HCT116 (cell line): ENCODE measurements at regions not wholly inside any gene's neighbourhood (a gene's known extent, or its start where the extent isn't known, plus 50 kb on each side); places are given as distances from the start of the nearest gene placed in this dataset.

Experiments used
- ATAC-seq: fragments of 200-7000 bp; cut with Tn5 transposase; 2 replicates; pipeline ENCODE4 v1.9.1; 2020; ENCODE audit warnings: mild to moderate bottlenecking, moderate library complexity
- BruUV-seq: library from RNA; stranded (reverse); fragments of 400-500 nt; replicated peaks from 2 replicates; lab custom pipeline; 2021; lab: Mats Ljungman, UMichigan
- CTCF ChIA-PET: fragments of 300-600 bp; sonication (Branson Sonifier 250); formaldehyde crosslinking; loops from one replicate; lab custom pipeline; 2021; ENCODE audit warnings: antibody characterized with exemption; lab: Charles Lee
- POLR2A ChIA-PET: fragments of 300-600, 350-600 bp; sonication (Branson Sonifier 250); formaldehyde crosslinking; loops from one replicate; lab custom pipeline; 2021; ENCODE audit warnings: antibody characterized with exemption; lab: Charles Lee
- RAD21 ChIA-PET, 2 experiments: fragments of 300-600 bp; sonication (Branson Sonifier 250); formaldehyde crosslinking; loops; one replicate each; lab custom pipeline; 2023; ENCODE audit warnings: low total read pairs in 2 of 2; ENCODE audit not compliant: uncharacterized antibody in 2 of 2, unreplicated experiment in 2 of 2, low non-redundant PET in 1 of 2; lab: Charles Lee
- DNase-seq: peaks from one replicate; pipeline ENCODE4 v3.0.0-alpha.2; 2010; ENCODE audit warnings: low read depth, low spot score
- H2AFZ ChIP-seq: fragments of 200-600 bp; shearing (Covaris generic), sonication (generic); 2 replicates; pipeline ENCODE4 v1.6.1; 2017; ENCODE audit warnings: low read depth, mixed run types, mixed read lengths, antibody characterized with exemption, low read length; ENCODE audit not compliant: poor library complexity, severe bottlenecking
- H3K27ac ChIP-seq: 2 replicates; pipeline ENCODE4 v1.5.1; 2012; ENCODE audit warnings: low read depth, low read length
- H3K27me3 ChIP-seq: fragments of 200-600 bp; sonication (generic); 2 replicates; pipeline ENCODE4 v1.6.1; 2016; ENCODE audit warnings: mixed run types, low read length, mixed read lengths; ENCODE audit not compliant: insufficient read depth
- H3K36me3 ChIP-seq, 2 experiments: fragments of 200-500 bp in 1 of 2; fragments of 200-600 bp in 1 of 2; sonication (Bioruptor generic) in 1 of 2; sonication (generic) in 1 of 2; 2 replicates each; pipeline versions ENCODE4 v1.5.1 to v1.6.1; 2014 to 2016; ENCODE audit warnings: low read length in 2 of 2, inconsistent platforms in 1 of 2, mixed read lengths in 1 of 2, mixed run types in 1 of 2; ENCODE audit not compliant: insufficient read depth in 2 of 2, control insufficient read depth in 1 of 2
- H3K4me1 ChIP-seq, 2 experiments: fragments of 200-600 bp in 1 of 2; sonication (generic) in 1 of 2; 2 replicates each; pipeline versions ENCODE4 v1.5.1 to v1.6.1; 2012 to 2017; ENCODE audit warnings: low read length in 2 of 2, inconsistent platforms in 1 of 2, mild to moderate bottlenecking in 1 of 2, mixed read lengths in 1 of 2, mixed run types in 1 of 2, moderate library complexity in 1 of 2; ENCODE audit not compliant: insufficient read depth in 2 of 2, control insufficient read depth in 1 of 2
- H3K4me2 ChIP-seq: fragments of 200-600 bp; sonication (generic); 2 replicates; pipeline ENCODE4 v1.6.1; 2017; ENCODE audit warnings: mixed run types, low read length, mixed read lengths
- H3K4me3 ChIP-seq, 2 experiments: fragments of 200-600 bp in 1 of 2; sonication (generic) in 1 of 2; replicated peaks in 1 of 2; 2 replicates each; pipeline ENCODE4 v1.5.1; 2011 to 2016; ENCODE audit warnings: low read length in 2 of 2, control low read depth in 1 of 2, low read depth in 1 of 2, mild to moderate bottlenecking in 1 of 2, mixed read lengths in 1 of 2, mixed run types in 1 of 2
- H3K79me2 ChIP-seq: fragments of 200-600 bp; sonication (generic); 2 replicates; pipeline ENCODE4 v1.6.1; 2017; ENCODE audit warnings: mild to moderate bottlenecking, mixed run types, low read length, moderate library complexity, mixed read lengths; ENCODE audit not compliant: insufficient read depth
- H3K9ac ChIP-seq: fragments of 200-600 bp; sonication (generic); 2 replicates; pipeline ENCODE4 v1.6.1; 2016; ENCODE audit warnings: low read length, mixed read lengths
- H3K9me2 ChIP-seq: fragments of 200-600 bp; sonication (generic), shearing (Covaris generic); 2 replicates; pipeline ENCODE4 v1.6.1; 2017; ENCODE audit warnings: mixed run types, mild to moderate bottlenecking, moderate library complexity; ENCODE audit not compliant: insufficient read depth
- H3K9me3 ChIP-seq, 2 experiments: fragments of 200-500 bp in 1 of 2; fragments of 200-600 bp in 1 of 2; sonication (Bioruptor generic) in 1 of 2; sonication (generic) in 1 of 2; 2 replicates each; pipeline ENCODE4 v1.6.1; 2014 to 2017; ENCODE audit warnings: low read length in 2 of 2, mixed read lengths in 2 of 2, inconsistent platforms in 1 of 2, low read depth in 1 of 2, mild to moderate bottlenecking in 1 of 2, mixed run types in 1 of 2, moderate library complexity in 1 of 2; ENCODE audit not compliant: control insufficient read depth in 1 of 2, insufficient read depth in 1 of 2
- H4K20me1 ChIP-seq: fragments of 200-600 bp; sonication (generic), shearing (Covaris generic); 2 replicates; pipeline ENCODE4 v1.6.1; 2017; ENCODE audit warnings: mixed run types, mild to moderate bottlenecking, moderate library complexity; ENCODE audit not compliant: insufficient read depth
- CBX3 ChIP-seq: IDR thresholded peaks from 2 replicates; pipeline ENCODE4 v1.6.1; 2012; ENCODE audit warnings: low read depth
- CEBPB ChIP-seq: IDR thresholded peaks from 2 replicates; pipeline ENCODE4 v1.6.1; 2012; ENCODE audit warnings: low read depth
- EGR1 ChIP-seq: IDR thresholded peaks from 2 replicates; pipeline ENCODE4 v1.6.1; 2012; ENCODE audit warnings: low read depth
- ELF1 ChIP-seq: IDR thresholded peaks from 2 replicates; pipeline ENCODE4 v1.6.1; 2012; ENCODE audit warnings: low read depth, borderline replicate concordance
- EZH2 ChIP-seq: fragments of 200-600 bp; sonication (generic); IDR thresholded peaks from 2 replicates; pipeline ENCODE4 v1.6.1; 2017; ENCODE audit warnings: antibody characterized with exemption, mixed run types
- EZH2phosphoT487 ChIP-seq: fragments of 200-600 bp; IDR thresholded peaks from 2 replicates; pipeline ENCODE4 v1.6.1; 2018; ENCODE audit warnings: antibody characterized with exemption, borderline replicate concordance
- FOSL1 ChIP-seq: IDR thresholded peaks from 2 replicates; pipeline ENCODE4 v1.6.1; 2012; ENCODE audit warnings: low read depth
- JUND ChIP-seq: IDR thresholded peaks from 2 replicates; pipeline ENCODE4 v1.6.1; 2012
- POLR2A ChIP-seq: IDR thresholded peaks from 2 replicates; pipeline ENCODE4 v1.7.0; 2011; ENCODE audit warnings: borderline replicate concordance; ENCODE audit not compliant: insufficient read depth, insufficient read length; ENCODE audit errors: extremely low read depth
- POLR2AphosphoS5 ChIP-seq: IDR thresholded peaks from 2 replicates; pipeline ENCODE4 v1.6.1; 2011; ENCODE audit warnings: mild to moderate bottlenecking, low read depth, low read length, moderate library complexity
- REST ChIP-seq: IDR thresholded peaks from 2 replicates; pipeline ENCODE4 v1.6.1; 2012; ENCODE audit warnings: low read depth
- SIN3A ChIP-seq: IDR thresholded peaks from 2 replicates; pipeline ENCODE4 v1.6.1; 2012; ENCODE audit warnings: low read depth
- SRF ChIP-seq: IDR thresholded peaks from 2 replicates; pipeline ENCODE4 v1.6.1; 2012; ENCODE audit warnings: low read depth
- TCF7L2 ChIP-seq: IDR thresholded peaks from 2 replicates; pipeline ENCODE4 v1.7.0; 2011; ENCODE audit warnings: borderline replicate concordance, inconsistent platforms; ENCODE audit not compliant: insufficient read depth, insufficient read length; ENCODE audit errors: extremely low read depth
- YY1 ChIP-seq: IDR thresholded peaks from 2 replicates; pipeline ENCODE4 v1.6.1; 2011; ENCODE audit warnings: low read length, low read depth, moderate library complexity, mild to moderate bottlenecking; ENCODE audit not compliant: insufficient replicate concordance; ENCODE audit errors: extremely low read depth
- ZFX ChIP-seq: fragments of 450-650 bp; IDR thresholded peaks from 2 replicates; pipeline ENCODE4 v1.6.1; 2017
- intact Hi-C: fragments of 100-400 bp; cut with micrococcal nuclease; formaldehyde crosslinking; loops from 2 replicates; pipeline ENCODE4 v1.10.0; 2022
- TF ChIP-seq, protein P1 (sequence below): IDR thresholded peaks from 2 replicates; pipeline ENCODE4 v1.6.1; 2012
- TF ChIP-seq, protein P2 (sequence below), 3 experiments: fragments of 200-600 bp in 1 of 3; sonication (generic) in 1 of 3; IDR thresholded peaks in 2 of 3; conservative IDR thresholded peaks in 1 of 3; 2 replicates each; pipeline ENCODE4 v1.5.1; 2012 to 2017; ENCODE audit warnings: low read depth in 2 of 3, low read length in 2 of 3, antibody characterized with exemption in 1 of 3, borderline replicate concordance in 1 of 3, control low read depth in 1 of 3, mild to moderate bottlenecking in 1 of 3, mixed read lengths in 1 of 3, mixed run types in 1 of 3, moderate library complexity in 1 of 3; ENCODE audit not compliant: insufficient read depth in 1 of 3
- TF ChIP-seq, protein P3 (sequence below): IDR thresholded peaks from 2 replicates; pipeline ENCODE4 v1.6.1; 2011; ENCODE audit warnings: mild to moderate bottlenecking, low read length, moderate library complexity; ENCODE audit not compliant: insufficient replicate concordance; ENCODE audit errors: extremely low read depth

GRCh38 chr18:64639536-64639935, 490.6 kb upstream of the LINC00305 start (continued):
- TF ChIP-seq EZH2 (no peak), YY1 (no peak), CEBPB (no peak)

GRCh38 chr18:64620971-64621560, 472.2 kb upstream of the LINC00305 start:
- Histone ChIP-seq H3K4me3 (no peak overlapping the region), H3K9me2 (no peaks in the 10 kb centered on the region), H3K36me3 (no peaks in the 10 kb centered on the region), H3K79me2 (no peaks in the 10 kb centered on the region), H3K4me2 (no peak overlapping the region), H3K9ac (no peak overlapping the region), H2AFZ (no peak overlapping the region), H4K20me1 (no peaks in the 10 kb centered on the region), H3K27ac (no peak overlapping the region), H3K9me3 (peaks cover 20 to 25% of the 10 kb centered on the region in 2 experiments; a peak in 2 of 4 replicates), H3K4me1 (no peaks in the 10 kb centered on the region), H3K27me3 (no peaks in the 10 kb centered on the region)
- no TSS peak for BruUV-seq
- ChIA-PET POLR2A (no interaction called here), RAD21 (no interaction called here), CTCF (no interaction called here)
- intact Hi-C loops, result no loop called here
- ATAC-seq (no peak), DNase-seq (no peak)
- TF ChIP-seq POLR2A (no peak), SRF (no peak), CBX3 (no peak), ZFX (no peak), CEBPB (no peak), FOSL1 (no peak), TCF7L2 (no peak), REST (no peak), ELF1 (no peak), POLR2AphosphoS5 (no peak), EZH2 (no peak), JUND (no peak), EGR1 (no peak), SIN3A (no peak), EZH2phosphoT487 (no peak)
- TF ChIP-seq, protein P1, sequence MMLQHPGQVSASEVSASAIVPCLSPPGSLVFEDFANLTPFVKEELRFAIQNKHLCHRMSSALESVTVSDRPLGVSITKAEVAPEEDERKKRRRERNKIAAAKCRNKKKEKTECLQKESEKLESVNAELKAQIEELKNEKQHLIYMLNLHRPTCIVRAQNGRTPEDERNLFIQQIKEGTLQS, result no peak
- TF ChIP-seq, protein P2, sequence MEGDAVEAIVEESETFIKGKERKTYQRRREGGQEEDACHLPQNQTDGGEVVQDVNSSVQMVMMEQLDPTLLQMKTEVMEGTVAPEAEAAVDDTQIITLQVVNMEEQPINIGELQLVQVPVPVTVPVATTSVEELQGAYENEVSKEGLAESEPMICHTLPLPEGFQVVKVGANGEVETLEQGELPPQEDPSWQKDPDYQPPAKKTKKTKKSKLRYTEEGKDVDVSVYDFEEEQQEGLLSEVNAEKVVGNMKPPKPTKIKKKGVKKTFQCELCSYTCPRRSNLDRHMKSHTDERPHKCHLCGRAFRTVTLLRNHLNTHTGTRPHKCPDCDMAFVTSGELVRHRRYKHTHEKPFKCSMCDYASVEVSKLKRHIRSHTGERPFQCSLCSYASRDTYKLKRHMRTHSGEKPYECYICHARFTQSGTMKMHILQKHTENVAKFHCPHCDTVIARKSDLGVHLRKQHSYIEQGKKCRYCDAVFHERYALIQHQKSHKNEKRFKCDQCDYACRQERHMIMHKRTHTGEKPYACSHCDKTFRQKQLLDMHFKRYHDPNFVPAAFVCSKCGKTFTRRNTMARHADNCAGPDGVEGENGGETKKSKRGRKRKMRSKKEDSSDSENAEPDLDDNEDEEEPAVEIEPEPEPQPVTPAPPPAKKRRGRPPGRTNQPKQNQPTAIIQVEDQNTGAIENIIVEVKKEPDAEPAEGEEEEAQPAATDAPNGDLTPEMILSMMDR (IDR thresholded peaks at IDR 0.05 in 2 of 3, conservative IDR thresholded peaks at IDR 0.05 in 1 of 3; ENCODE audit: borderline replicate concordance in 1 of 3, insufficient read depth in 1 of 3, low read depth in 2 of 3, low read length in 2 of 3), result no peak
- TF ChIP-seq, protein P3, sequence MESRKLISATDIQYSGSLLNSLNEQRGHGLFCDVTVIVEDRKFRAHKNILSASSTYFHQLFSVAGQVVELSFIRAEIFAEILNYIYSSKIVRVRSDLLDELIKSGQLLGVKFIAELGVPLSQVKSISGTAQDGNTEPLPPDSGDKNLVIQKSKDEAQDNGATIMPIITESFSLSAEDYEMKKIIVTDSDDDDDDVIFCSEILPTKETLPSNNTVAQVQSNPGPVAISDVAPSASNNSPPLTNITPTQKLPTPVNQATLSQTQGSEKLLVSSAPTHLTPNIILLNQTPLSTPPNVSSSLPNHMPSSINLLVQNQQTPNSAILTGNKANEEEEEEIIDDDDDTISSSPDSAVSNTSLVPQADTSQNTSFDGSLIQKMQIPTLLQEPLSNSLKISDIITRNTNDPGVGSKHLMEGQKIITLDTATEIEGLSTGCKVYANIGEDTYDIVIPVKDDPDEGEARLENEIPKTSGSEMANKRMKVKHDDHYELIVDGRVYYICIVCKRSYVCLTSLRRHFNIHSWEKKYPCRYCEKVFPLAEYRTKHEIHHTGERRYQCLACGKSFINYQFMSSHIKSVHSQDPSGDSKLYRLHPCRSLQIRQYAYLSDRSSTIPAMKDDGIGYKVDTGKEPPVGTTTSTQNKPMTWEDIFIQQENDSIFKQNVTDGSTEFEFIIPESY, result no peak
